ENCODE measurements at regions not wholly inside any gene's neighbourhood (a gene's known extent, or its start where the extent isn't known, plus 50 kb on each side); places are given as distances from the start of the nearest gene placed in this dataset.

DNA sequence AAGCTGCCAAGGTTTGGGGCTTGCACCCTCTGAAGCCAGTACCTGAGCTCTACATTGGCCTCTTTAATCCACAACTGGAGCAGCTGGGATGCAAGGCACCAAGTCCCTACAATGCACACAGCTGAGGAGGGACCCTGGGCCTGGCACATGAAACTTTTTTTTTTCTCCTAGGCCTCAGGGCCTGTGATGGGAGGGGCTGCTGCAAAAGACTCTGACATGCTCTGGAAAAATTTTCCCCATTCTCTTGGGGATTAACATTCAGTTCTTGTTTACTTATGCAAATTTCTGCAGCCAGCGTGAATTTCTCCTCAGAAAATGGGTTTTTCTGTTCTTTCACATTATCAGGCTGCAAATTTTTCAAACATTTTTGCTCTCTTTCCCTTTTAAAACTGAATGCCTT lies 1072.2 kb downstream of the BRINP3 start:
- TF ChIP-seq POLR2AphosphoS5 (IDR thresholded peaks at IDR 0.05; ENCODE audit: low read depth, low read length) (no peak), POLR2A (IDR thresholded peaks at IDR 0.05; ENCODE audit: low read depth, low read length) (no peak)

All from GM12892 (cell line).